H1 (cell line): ENCODE measurements at regions not wholly inside any gene's neighbourhood (a gene's known extent, or its start where the extent isn't known, plus 50 kb on each side); places are given as distances from the start of the nearest gene placed in this dataset.

Experiments
- CTCF ChIA-PET: fragments of 300-600 bp; sonication (Branson Sonifier 250); formaldehyde crosslinking; loops from one replicate; lab custom pipeline; 2021; ENCODE audit not compliant: partially characterized antibody; lab: Charles Lee
- POLR2A ChIA-PET: fragments of 300-600 bp; sonication (Branson Sonifier 250); formaldehyde crosslinking; loops from one replicate; lab custom pipeline; 2021; ENCODE audit warnings: inconsistent platforms; ENCODE audit not compliant: partially characterized antibody; lab: Charles Lee
- DNase-seq, 2 experiments: peaks; one replicate each; pipeline versions ENCODE4 v3.0.0 to v3.0.0-alpha.2; 2010 to 2022; ENCODE audit warnings: low spot score in 2 of 2, low read depth in 1 of 2, mixed read lengths in 1 of 2
- FAIRE-seq: peaks from 2 replicates; lab custom pipeline; 2011; peaks lifted over from hg19 to GRCh38; lab: Jason Lieb, UNC
- H2AFZ ChIP-seq: 2 replicates; pipeline ENCODE4 v1.8.1; 2012; ENCODE audit warnings: low read length, inconsistent platforms
- H2AK5ac ChIP-seq: 2 replicates; pipeline ENCODE4 v1.6.1; 2013; ENCODE audit warnings: low read depth, low read length
- H2BK120ac ChIP-seq: replicated peaks from 2 replicates; pipeline ENCODE3; 2013; ENCODE audit warnings: low read depth, low read length, inconsistent platforms
- H2BK12ac ChIP-seq: 2 replicates; pipeline ENCODE4 v1.6.1; 2013; ENCODE audit warnings: low read depth, low read length
- H2BK15ac ChIP-seq: 2 replicates; pipeline ENCODE4 v1.6.1; 2013; ENCODE audit warnings: low read length
- H2BK20ac ChIP-seq: 2 replicates; pipeline ENCODE4 v1.6.1; 2013; ENCODE audit warnings: low read length
- H2BK5ac ChIP-seq: 2 replicates; pipeline ENCODE4 v1.6.1; 2013; ENCODE audit warnings: low read depth, low read length
- H3K14ac ChIP-seq: 2 replicates; pipeline ENCODE4 v1.6.1; 2013; ENCODE audit warnings: inconsistent platforms; ENCODE audit not compliant: insufficient read length
- H3K18ac ChIP-seq: 2 replicates; pipeline ENCODE4 v1.6.1; 2013; ENCODE audit warnings: low read length; ENCODE audit errors: extremely low read depth
- H3K23ac ChIP-seq: 2 replicates; pipeline ENCODE4 v1.6.1; 2013; ENCODE audit warnings: inconsistent platforms; ENCODE audit not compliant: insufficient read length
- H3K23me2 ChIP-seq: 2 replicates; pipeline ENCODE4 v1.6.1; 2013; ENCODE audit warnings: low read depth, low read length
- H3K27ac ChIP-seq: 2 replicates; pipeline ENCODE4 v1.6.1; 2011; ENCODE audit warnings: low read depth, low read length, inconsistent platforms
- H3K27me3 ChIP-seq, 4 experiments: replicated peaks in 1 of 4; 1 replicate in 1 of 4; 2 replicates in 3 of 4; pipeline versions ENCODE4 v1.6.1 to v1.8.1; 2011 to 2013; ENCODE audit warnings: low read length in 3 of 4, mild to moderate bottlenecking in 3 of 4, inconsistent platforms in 2 of 4, mixed read lengths in 2 of 4, moderate library complexity in 1 of 4; ENCODE audit not compliant: control insufficient read depth in 3 of 4, insufficient read depth in 3 of 4; ENCODE audit errors: extremely low read depth in 1 of 4
- H3K36me3 ChIP-seq, 4 experiments: 2 replicates each; pipeline versions ENCODE4 v1.6.1 to v1.8.1; 2011 to 2013; ENCODE audit warnings: mild to moderate bottlenecking in 4 of 4, low read length in 3 of 4, moderate library complexity in 2 of 4, control low read depth in 1 of 4, inconsistent platforms in 1 of 4; ENCODE audit not compliant: insufficient read depth in 4 of 4, control insufficient read depth in 2 of 4
- H3K4ac ChIP-seq: replicated peaks from 2 replicates; pipeline ENCODE3; 2013; ENCODE audit warnings: low read length, low read depth, mixed read lengths, inconsistent platforms; ENCODE audit not compliant: insufficient read length
- H3K4me1 ChIP-seq, 4 experiments: replicated peaks in 1 of 4; 1 replicate in 1 of 4; 2 replicates in 3 of 4; pipeline versions ENCODE4 v1.6.1 to v1.8.1; 2011 to 2013; ENCODE audit warnings: low read length in 3 of 4, inconsistent platforms in 2 of 4, mixed read lengths in 1 of 4; ENCODE audit not compliant: insufficient read depth in 4 of 4, control insufficient read depth in 3 of 4
- H3K4me2 ChIP-seq, 2 experiments: 2 replicates each; pipeline versions ENCODE4 v1.6.1 to v1.8.1; 2011 to 2013; ENCODE audit warnings: low read depth in 2 of 2, low read length in 2 of 2, control low read depth in 1 of 2, inconsistent platforms in 1 of 2, mild to moderate bottlenecking in 1 of 2; ENCODE audit not compliant: insufficient read depth in 1 of 2
- H3K4me3 ChIP-seq, 4 experiments: fragments of 200-600, 300-600 bp in 1 of 4; sonication (generic), shearing (Covaris generic), sonication (Bioruptor Twin) in 1 of 4; 2 replicates each; pipeline versions ENCODE4 v1.5.1 to v1.8.1; 2011 to 2016; ENCODE audit warnings: low read length in 4 of 4, low read depth in 3 of 4, control low read depth in 2 of 4, inconsistent platforms in 2 of 4, mild to moderate bottlenecking in 2 of 4, mixed read lengths in 1 of 4, moderate library complexity in 1 of 4; ENCODE audit not compliant: insufficient read depth in 2 of 4; ENCODE audit errors: extremely low read depth in 1 of 4
- H3K56ac ChIP-seq: replicated peaks from 2 replicates; pipeline ENCODE3; 2013; ENCODE audit warnings: low read depth, mild to moderate bottlenecking, mixed read lengths, low read length, inconsistent platforms; ENCODE audit not compliant: insufficient read length
- H3K79me1 ChIP-seq: 2 replicates; pipeline ENCODE4 v1.6.1; 2013; ENCODE audit warnings: low read depth, low read length, control low read depth
- H3K79me2 ChIP-seq, 2 experiments: 2 replicates each; pipeline versions ENCODE4 v1.6.1 to v1.8.1; 2012 to 2013; ENCODE audit warnings: low read length in 2 of 2, mild to moderate bottlenecking in 2 of 2, inconsistent platforms in 1 of 2; ENCODE audit not compliant: insufficient read depth in 2 of 2, control insufficient read depth in 1 of 2
- H3K9ac ChIP-seq, 4 experiments: replicated peaks in 1 of 4; 1 replicate in 1 of 4; 2 replicates in 3 of 4; pipeline versions ENCODE4 v1.6.1 to v1.8.1; 2011 to 2013; ENCODE audit warnings: low read depth in 3 of 4, low read length in 3 of 4, control low read depth in 2 of 4, mild to moderate bottlenecking in 2 of 4, moderate library complexity in 2 of 4, inconsistent platforms in 1 of 4; ENCODE audit errors: extremely low read depth in 1 of 4
- H3K9me3 ChIP-seq, 2 experiments: 2 replicates each; pipeline versions ENCODE4 v1.6.1 to v1.8.1; 2012 to 2013; ENCODE audit warnings: mild to moderate bottlenecking in 2 of 2, moderate library complexity in 2 of 2, control low read depth in 1 of 2, inconsistent platforms in 1 of 2, low read depth in 1 of 2, low read length in 1 of 2, mixed read lengths in 1 of 2; ENCODE audit not compliant: insufficient read depth in 2 of 2
- H4K20me1 ChIP-seq, 2 experiments: replicated peaks in 1 of 2; 2 replicates each; pipeline versions ENCODE3 to v1.8.1; 2011 to 2013; ENCODE audit warnings: inconsistent platforms in 2 of 2, low read length in 2 of 2, mild to moderate bottlenecking in 1 of 2; ENCODE audit not compliant: insufficient read depth in 2 of 2, control insufficient read depth in 1 of 2
- H4K5ac ChIP-seq: 2 replicates; pipeline ENCODE4 v1.6.1; 2013; ENCODE audit warnings: low read length, low read depth, mixed read lengths, inconsistent platforms; ENCODE audit not compliant: insufficient read length
- H4K8ac ChIP-seq: 2 replicates; pipeline ENCODE4 v1.8.0; 2013; ENCODE audit warnings: mild to moderate bottlenecking, moderate library complexity, low read length, inconsistent platforms; ENCODE audit not compliant: insufficient read depth; ENCODE audit errors: extremely low read depth
- H4K91ac ChIP-seq: replicated peaks from 2 replicates; pipeline ENCODE3; 2013; ENCODE audit warnings: low read length, mixed read lengths, inconsistent platforms; ENCODE audit not compliant: insufficient read length
- CREB1 ChIP-seq: IDR thresholded peaks from 2 replicates; pipeline ENCODE4 v1.6.1; 2012; ENCODE audit warnings: inconsistent platforms
- EGR1 ChIP-seq: IDR thresholded peaks from 2 replicates; pipeline ENCODE4 v1.6.1; 2011; ENCODE audit warnings: low read depth, low read length, borderline replicate concordance
- EP300 ChIP-seq, 2 experiments: IDR thresholded peaks; 1 replicate in 1 of 2; 2 replicates in 1 of 2; pipeline ENCODE4 v1.6.1; 2011 to 2012; ENCODE audit warnings: low read depth in 2 of 2, low read length in 2 of 2, mild to moderate bottlenecking in 2 of 2, borderline replicate concordance in 1 of 2, inconsistent platforms in 1 of 2, moderate library complexity in 1 of 2
- GTF2F1 ChIP-seq: IDR thresholded peaks from 2 replicates; pipeline ENCODE4 v1.6.1; 2012; ENCODE audit warnings: low read depth, low read length, improper control_type of control experiment, borderline replicate concordance
- POU5F1 ChIP-seq: IDR thresholded peaks from 2 replicates; pipeline ENCODE4 v1.6.1; 2011; ENCODE audit warnings: low read depth, mild to moderate bottlenecking, low read length, moderate library complexity
- RAD21 ChIP-seq, 2 experiments: IDR thresholded peaks in 1 of 2; conservative IDR thresholded peaks in 1 of 2; 2 replicates each; pipeline ENCODE4 v1.6.1; 2011; ENCODE audit warnings: low read depth in 2 of 2, low read length in 2 of 2, improper control_type of control experiment in 1 of 2, inconsistent platforms in 1 of 2, mild to moderate bottlenecking in 1 of 2, moderate library complexity in 1 of 2
- RNF2 ChIP-seq: fragments of 200-900, 300-1000 bp; sonication (generic); IDR thresholded peaks from 2 replicates; pipeline ENCODE4 v1.7.1; 2016; ENCODE audit warnings: borderline replicate concordance, low read depth, mild to moderate bottlenecking, antibody characterized with exemption, low read length; ENCODE audit not compliant: poor library complexity, severe bottlenecking; ENCODE audit errors: missing control alignments
- SIN3A ChIP-seq, 2 experiments: IDR thresholded peaks in 1 of 2; conservative IDR thresholded peaks in 1 of 2; 2 replicates each; pipeline ENCODE4 v1.6.1; 2011 to 2012; ENCODE audit warnings: low read length in 2 of 2, improper control_type of control experiment in 1 of 2, low read depth in 1 of 2, mild to moderate bottlenecking in 1 of 2
- ZNF274 ChIP-seq: IDR thresholded peaks from 2 replicates; pipeline ENCODE4 v1.7.0; 2012; ENCODE audit warnings: low read length, borderline replicate concordance; ENCODE audit errors: extremely low read depth
- WGBS, 2 experiments: shearing (Covaris generic) in 1 of 2; methylation state at CpG; one replicate each; pipeline versions ENCODE4 v1.1.6 to v1.1.7; 2013 to 2015; ENCODE audit warnings: low lambda C conversion rate in 2 of 2, mixed read lengths in 2 of 2, inconsistent platforms in 1 of 2, low coverage in 1 of 2, missing lambda C conversion rate in 1 of 2; ENCODE audit not compliant: insufficient replicate concordance in 2 of 2, insufficient coverage in 1 of 2, insufficient read length in 1 of 2; ENCODE audit errors: extremely low coverage in 1 of 2, missing lambda C conversion rate in 1 of 2; 5-methylcytosine and 5-hydroxymethylcytosine counted together
- TF ChIP-seq, protein P1 (sequence below): IDR thresholded peaks from 2 replicates; pipeline ENCODE4 v1.6.1; 2012; ENCODE audit warnings: inconsistent platforms

DNA sequence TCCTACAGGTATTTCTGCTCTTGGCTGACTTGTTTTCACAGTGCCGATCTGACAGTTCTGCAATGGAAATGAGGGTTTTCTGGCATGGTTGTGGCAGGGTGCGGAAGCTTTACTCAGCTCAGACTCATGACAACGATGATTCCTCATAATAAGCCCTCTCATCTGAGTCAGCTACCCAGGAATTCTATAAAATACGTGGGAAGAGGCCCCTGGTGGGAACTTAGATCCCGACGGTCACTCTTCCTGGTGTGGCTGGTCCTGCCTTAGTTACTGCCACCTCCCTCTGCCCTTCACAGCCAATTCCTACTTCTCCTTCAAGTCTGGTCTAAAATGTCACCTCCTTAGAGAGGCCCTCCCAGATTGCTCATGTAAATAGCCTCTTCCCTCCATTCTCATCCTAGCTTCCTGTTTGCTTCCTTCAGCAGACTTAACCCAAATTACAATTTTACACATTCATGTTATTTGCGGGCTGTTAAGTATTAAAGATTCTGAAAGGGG, 104.2 kb upstream of the MAP1LC3B2 start:
- H3K23ac ChIP-seq, result no peak overlapping the region
- no peak for FAIRE-seq
- TF ChIP-seq EGR1 (no peak), EP300 (IDR thresholded peaks at IDR 0.05; ENCODE audit: borderline replicate concordance in 1 of 2, low read depth in 2 of 2, low read length in 2 of 2) (no peak), RNF2 (no peak), ZNF274 (no peak), CREB1 (no peak), RAD21 (IDR thresholded peaks at IDR 0.05 in 1 of 2, conservative IDR thresholded peaks at IDR 0.05 in 1 of 2; ENCODE audit: low read depth in 2 of 2, low read length in 2 of 2) (no peak), GTF2F1 (no peak), SIN3A (conservative IDR thresholded peaks at IDR 0.05 in 1 of 2, IDR thresholded peaks at IDR 0.05 in 1 of 2; ENCODE audit: low read depth in 1 of 2, low read length in 2 of 2) (no peak), POU5F1 (no peak)
- TF ChIP-seq, protein P1, sequence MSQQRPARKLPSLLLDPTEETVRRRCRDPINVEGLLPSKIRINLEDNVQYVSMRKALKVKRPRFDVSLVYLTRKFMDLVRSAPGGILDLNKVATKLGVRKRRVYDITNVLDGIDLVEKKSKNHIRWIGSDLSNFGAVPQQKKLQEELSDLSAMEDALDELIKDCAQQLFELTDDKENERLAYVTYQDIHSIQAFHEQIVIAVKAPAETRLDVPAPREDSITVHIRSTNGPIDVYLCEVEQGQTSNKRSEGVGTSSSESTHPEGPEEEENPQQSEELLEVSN, result no peak

More for the DNA sequence above, 104.2 kb upstream of the MAP1LC3B2 start:
- no peaks in the 10 kb centered on the region for H3K9me3 ChIP-seq
- H3K4me3 ChIP-seq, result no peak overlapping the region
- H3K79me1 ChIP-seq, result no peaks in the 10 kb centered on the region
- peaks cover 0 to 13% (median 2%) of the 10 kb centered on the region in 4 experiments; a peak in 5 of 7 replicates for H3K4me1 ChIP-seq
- no peak overlapping the region for H2BK5ac ChIP-seq
- no peak for DNase-seq
- H3K4ac ChIP-seq, result no peak overlapping the region
- CTCF ChIA-PET, result interaction anchor here (1.2 to 1.5 kb wide), 4 partner anchors 10 to 33 kb away, joined by 3 to 5 read pairs (median 4); no protein-coding TSS in a partner anchor
- no peak overlapping the region for H4K5ac ChIP-seq
- H3K4me2 ChIP-seq, result no peak overlapping the region
- H2AK5ac ChIP-seq, result peak overlapping the region; percentile 65; the same call in 1 of the 2 replicates
- H2BK120ac ChIP-seq, result no peak overlapping the region
- H3K27me3 ChIP-seq, result no peaks in the 10 kb centered on the region
- peak overlapping the region; percentile 68 for H2BK12ac ChIP-seq
- H3K79me2 ChIP-seq, result no peaks in the 10 kb centered on the region
- H4K8ac ChIP-seq, result no peak overlapping the region
- 77% methylated on average over 7 of the region's 7 CpGs; no CpG with 5 or more reads in 1 of the 2 experiments for WGBS, 2 experiments
- no peaks in the 10 kb centered on the region for H4K20me1 ChIP-seq
- H4K91ac ChIP-seq, result no peak overlapping the region
- POLR2A ChIA-PET, result interaction anchor here (0.7 kb wide), 1 partner anchor 172 kb away, joined by 3 read pairs; no protein-coding TSS in a partner anchor
- no peaks in the 10 kb centered on the region for H3K36me3 ChIP-seq
- no peak overlapping the region for H3K56ac ChIP-seq
- no peak overlapping the region for H3K9ac ChIP-seq
- H3K18ac ChIP-seq, result no peak overlapping the region; the same call in 1 of the 2 replicates
- no peak overlapping the region for H3K14ac ChIP-seq
- H2BK15ac ChIP-seq, result 0 out of 2 replicates have a peak overlapping the region, but pooled peaks have one; percentile 61
- no peak overlapping the region for H2BK20ac ChIP-seq
- no peaks in the 10 kb centered on the region for H3K23me2 ChIP-seq
- H2AFZ ChIP-seq, result 0 out of 2 replicates have a peak overlapping the region, but pooled peaks have one; percentile 45
- H3K27ac ChIP-seq, result no peak overlapping the region
